B cell (primary cell): ENCODE measurements at regions not wholly inside any gene's neighbourhood (a gene's known extent, or its start where the extent isn't known, plus 50 kb on each side); places are given as distances from the start of the nearest gene placed in this dataset.
"Not testable (repeated sequence)": the region's sequence is repeated elsewhere in the genome, so short reads cannot be mapped to it uniquely, and the experiment has no call there.

Experiments
- CTCF ChIP-seq: fragments of 200-600 bp; IDR thresholded peaks from one replicate; pipeline ENCODE4 v1.8.0; 2022; ENCODE audit warnings: antibody characterized with exemption, mild to moderate bottlenecking
- EZH2 ChIP-seq: IDR thresholded peaks from 2 replicates; pipeline ENCODE4 v1.6.1; 2012; ENCODE audit warnings: borderline replicate concordance, low read depth, mild to moderate bottlenecking, moderate library complexity, low read length; ENCODE audit not compliant: insufficient read depth, poor library complexity, severe bottlenecking

DNA sequence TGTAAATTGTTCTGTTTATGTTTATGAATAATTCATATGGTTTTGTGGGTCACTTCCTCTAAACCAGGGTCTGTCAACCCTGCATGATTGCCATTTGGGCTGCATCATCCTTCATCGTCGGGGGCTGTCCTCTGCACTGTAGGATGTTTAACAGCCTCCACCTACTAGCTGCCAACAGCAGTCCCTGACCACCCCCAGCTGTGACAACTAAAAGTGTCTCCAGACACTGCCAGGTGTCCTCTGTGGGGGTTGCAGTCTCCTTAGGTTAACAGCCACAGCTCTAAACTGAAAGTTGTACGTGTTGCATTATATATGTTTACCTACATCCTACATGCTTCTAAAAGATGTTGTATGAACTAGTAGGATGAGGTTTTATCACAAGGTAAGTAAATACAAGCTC, 113.1 kb downstream of the LAT start:
- TF ChIP-seq EZH2, CTCF: not testable (repeated sequence)
